Activated naive CD4-positive, alpha-beta T cell treated with anti-CD3 and anti-CD28 coated beads, Interleukin-2, amount 50 U/mL, for 16 hours (primary cell): ENCODE measurements at regions not wholly inside any gene's neighbourhood (a gene's known extent, or its start where the extent isn't known, plus 50 kb on each side); places are given as distances from the start of the nearest gene placed in this dataset.

Experiments used
- DNase-seq: peaks from one replicate; pipeline ENCODE4 v3.0.0-alpha.2; 2020

- no peak for DNase-seq
Observed at GRCh38 chr5:93158841-93159240, 422.2 kb downstream of the NR2F1-AS1 start.

DNA sequence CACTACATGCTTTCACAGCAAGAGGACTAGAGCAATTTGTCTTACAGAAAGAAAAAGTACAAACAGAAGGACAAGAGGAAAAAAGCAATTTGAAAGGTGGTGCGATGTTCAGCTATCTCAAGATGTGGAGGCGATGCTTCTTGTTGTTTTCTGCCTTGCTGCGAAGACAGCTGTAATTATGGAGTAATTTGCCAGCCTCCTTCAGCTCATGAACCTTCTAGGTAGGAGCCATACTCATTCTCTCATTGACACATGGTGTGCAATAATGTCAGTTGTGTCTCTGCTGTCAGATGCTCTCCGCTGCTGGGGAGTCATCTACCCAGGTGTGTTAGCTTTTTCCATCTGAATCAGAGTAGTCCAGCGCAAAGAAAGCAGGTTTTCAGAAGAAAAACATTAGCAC is 424.5 kb downstream of the NR2F1-AS1 start:
- DNase-seq, result no peak

GRCh38 chr5:93154535-93154934 is 426.5 kb downstream of the NR2F1-AS1 start:
- DNase-seq, result no peak

DNA sequence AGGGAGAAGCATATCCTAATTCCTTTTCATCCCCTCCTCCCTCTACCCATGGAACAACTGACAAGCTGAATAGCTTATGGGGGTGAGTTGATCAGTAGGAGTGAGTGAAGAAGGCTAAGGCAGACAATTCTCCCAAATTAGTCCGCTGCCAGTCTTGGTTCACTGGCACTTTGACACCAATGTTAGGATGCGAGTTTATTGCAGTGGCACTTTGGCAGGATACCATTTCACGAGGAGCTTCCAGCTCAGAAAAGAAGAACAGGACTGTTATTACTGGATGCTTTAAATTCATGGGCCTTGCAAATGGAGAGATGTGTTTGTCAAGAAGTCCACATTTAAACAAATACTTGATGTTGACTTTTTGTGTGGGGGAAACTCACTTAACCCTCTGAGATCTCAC is 427.6 kb downstream of the NR2F1-AS1 start:
- DNase-seq, result no peak

- no peak for DNase-seq
Observed at GRCh38 chr5:93151896-93152295, 429.1 kb downstream of the NR2F1-AS1 start.

DNA sequence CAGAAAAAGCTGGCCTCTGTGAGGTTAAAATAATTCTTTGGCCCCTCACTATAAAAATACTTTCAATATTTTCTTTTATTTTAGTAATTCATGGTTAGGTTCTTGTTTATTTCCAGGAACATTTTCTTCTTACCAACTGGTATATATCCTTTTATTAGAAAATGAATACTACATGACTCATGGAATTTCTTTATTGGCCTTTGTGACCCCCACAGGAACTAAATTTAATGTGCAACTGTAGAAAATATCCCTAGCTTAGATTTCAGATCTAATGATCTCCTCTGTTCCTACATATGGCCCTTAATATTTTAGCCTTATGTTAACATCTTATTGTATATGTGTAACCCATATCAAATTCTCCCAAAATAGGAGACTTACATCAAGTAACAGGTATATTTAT is 429.9 kb downstream of the NR2F1-AS1 start:
- no peak for DNase-seq

DNA sequence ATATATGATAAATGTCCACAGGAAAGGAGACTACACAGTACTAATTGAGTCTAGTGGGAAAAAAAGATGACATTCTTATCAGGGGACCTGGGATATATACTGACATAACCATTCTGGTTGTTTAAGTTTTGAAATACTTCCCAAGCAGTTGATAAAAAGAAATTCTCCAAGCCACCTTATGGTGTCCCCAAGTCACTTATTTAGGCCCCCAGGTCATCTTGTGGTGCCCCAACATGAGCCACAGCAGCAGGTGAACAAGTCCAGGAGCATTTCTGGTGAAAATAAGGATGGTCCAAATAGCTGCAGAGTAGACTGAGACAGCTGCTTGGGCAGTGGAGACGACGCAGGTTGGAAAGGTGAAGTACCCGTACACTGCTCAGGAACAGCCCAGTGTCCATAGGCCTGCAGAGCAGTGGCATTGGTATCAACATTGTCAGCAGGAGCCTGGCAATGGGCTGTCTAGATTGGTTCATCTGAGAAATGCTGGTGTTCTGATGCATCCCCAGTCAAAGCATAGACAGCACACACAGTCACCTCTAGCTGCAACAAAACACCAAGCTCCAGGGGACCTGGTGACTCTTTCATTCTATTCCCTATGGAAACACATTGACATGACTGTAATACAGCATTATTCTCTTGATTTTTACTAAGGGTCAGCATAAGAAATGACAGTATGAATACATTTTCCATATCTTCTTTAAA is 430.6 kb downstream of the NR2F1-AS1 start:
- no peak for DNase-seq

- DNase-seq, result no peak
Observed at GRCh38 chr5:93145767-93146166, 435.3 kb downstream of the NR2F1-AS1 start.

GRCh38 chr5:93145019-93145418 is 436.0 kb downstream of the NR2F1-AS1 start:
- DNase-seq, result no peak

- DNase-seq, result no peak
Observed at GRCh38 chr5:93141969-93142368, 439.1 kb downstream of the NR2F1-AS1 start.

DNA sequence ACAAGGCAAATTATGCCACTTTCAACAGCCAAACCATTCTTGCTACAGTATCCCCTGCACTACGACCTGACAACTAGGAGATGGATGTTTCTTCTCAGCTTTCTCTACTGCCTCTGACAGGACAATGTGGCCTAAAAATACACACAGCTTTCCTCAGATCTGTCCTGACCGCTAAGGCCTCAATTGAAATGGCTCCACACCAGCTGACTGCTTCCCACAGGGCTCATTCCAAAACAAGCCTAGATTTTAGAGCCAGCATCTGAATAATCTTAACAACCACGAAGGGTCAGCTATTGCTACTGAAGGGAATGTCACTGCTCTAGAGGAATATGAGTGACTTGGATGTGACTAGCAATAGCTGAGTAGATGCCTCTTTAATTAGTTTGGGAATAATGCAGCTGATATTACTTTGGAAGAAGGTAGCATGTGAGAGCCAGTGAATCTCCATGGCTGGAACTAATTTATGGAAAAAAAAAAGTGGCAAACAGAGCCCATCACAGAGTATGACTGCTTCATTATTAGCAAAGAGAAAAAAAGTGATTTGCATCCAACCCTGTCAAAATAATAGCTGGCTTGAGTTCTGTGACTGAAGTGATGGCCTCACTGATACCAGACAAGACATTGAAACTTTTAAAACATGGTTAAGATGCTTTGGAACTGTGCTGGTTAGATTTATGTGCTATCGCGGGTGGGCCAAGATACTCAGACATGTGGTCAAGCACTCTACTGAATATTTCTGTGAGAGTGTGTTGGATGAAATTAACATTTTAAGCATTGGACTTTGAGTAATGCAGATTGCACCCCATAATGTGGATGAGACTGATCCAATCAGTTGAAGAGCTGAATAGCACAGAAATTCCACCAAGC is 450.2 kb downstream of the NR2F1-AS1 start:
- no peak for DNase-seq

DNA sequence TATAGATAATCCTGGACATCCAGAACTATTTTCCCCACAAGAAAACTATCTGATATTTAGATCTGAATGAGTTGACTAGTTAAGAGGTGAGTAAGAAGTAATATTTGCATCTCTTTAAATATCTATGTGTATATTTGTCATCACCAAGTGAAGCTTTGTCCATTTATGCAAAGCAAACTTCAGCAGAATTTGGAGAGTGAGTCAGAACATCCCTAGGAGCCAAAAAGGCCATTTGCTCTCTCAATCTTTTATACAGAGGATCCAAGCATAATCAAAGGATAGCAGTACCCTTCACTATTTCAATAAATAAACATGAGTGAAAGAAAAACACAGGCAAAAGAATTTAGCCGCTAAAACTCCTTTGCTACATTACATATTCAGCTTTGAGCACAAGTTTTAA is 454.4 kb downstream of the NR2F1-AS1 start:
- no peak for DNase-seq

- no peak for DNase-seq
Observed at GRCh38 chr5:93123127-93123526, 457.9 kb downstream of the NR2F1-AS1 start.

- DNase-seq, result no peak
Observed at GRCh38 chr5:93122446-93122845, 458.6 kb downstream of the NR2F1-AS1 start.

GRCh38 chr5:93120771-93121170 is 460.2 kb downstream of the NR2F1-AS1 start:
- no peak for DNase-seq

DNA sequence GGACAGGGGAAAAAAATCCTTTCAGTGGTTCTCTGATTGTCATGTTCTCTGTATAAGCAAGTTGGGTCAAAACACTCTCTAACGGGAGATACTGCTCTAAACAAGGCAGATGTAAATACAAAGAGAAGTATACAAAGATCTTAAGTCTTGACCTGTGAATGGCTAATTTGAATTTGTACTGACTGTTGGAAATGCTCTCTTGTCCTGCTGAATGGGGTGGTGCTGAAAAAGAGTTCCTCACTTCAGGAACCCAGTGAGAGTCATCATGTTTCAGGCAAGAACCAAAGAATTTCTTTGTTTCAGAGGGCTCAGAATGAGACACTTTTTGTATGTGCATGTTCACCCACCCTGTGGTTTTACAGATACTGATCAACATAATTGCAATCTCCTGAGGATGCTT is 461.0 kb downstream of the NR2F1-AS1 start:
- DNase-seq, result no peak

GRCh38 chr5:93117751-93118531 is 463.1 kb downstream of the NR2F1-AS1 start:
- no peak for DNase-seq

- DNase-seq, result no peak
Observed at GRCh38 chr5:93107805-93108520, 473.1 kb downstream of the NR2F1-AS1 start.

GRCh38 chr5:93107141-93107540 is 473.9 kb downstream of the NR2F1-AS1 start:
- DNase-seq, result no peak

GRCh38 chr5:93101661-93102060 is 479.4 kb downstream of the NR2F1-AS1 start:
- no peak for DNase-seq

DNA sequence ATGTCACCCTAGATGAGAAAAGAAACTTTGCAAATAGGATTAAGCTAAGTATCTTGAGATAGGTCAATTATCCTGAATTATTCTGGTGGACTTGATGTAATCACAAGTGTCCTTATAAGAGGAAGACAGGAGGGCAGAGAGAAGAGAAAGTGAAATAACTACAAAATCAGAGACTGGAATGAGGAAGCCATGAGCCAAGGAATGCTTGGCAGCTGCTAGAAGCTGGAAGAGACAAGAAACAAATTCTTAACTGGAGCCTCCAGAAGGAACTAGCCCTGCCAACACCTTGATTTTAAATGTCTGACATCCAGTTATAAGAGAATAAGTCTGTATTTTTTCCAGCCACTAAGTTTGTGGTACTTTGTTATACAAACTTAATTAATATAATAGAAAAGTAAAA is 480.0 kb downstream of the NR2F1-AS1 start:
- no peak for DNase-seq

- no peak for DNase-seq
Observed at GRCh38 chr5:93100428-93100827, 480.6 kb downstream of the NR2F1-AS1 start.

DNA sequence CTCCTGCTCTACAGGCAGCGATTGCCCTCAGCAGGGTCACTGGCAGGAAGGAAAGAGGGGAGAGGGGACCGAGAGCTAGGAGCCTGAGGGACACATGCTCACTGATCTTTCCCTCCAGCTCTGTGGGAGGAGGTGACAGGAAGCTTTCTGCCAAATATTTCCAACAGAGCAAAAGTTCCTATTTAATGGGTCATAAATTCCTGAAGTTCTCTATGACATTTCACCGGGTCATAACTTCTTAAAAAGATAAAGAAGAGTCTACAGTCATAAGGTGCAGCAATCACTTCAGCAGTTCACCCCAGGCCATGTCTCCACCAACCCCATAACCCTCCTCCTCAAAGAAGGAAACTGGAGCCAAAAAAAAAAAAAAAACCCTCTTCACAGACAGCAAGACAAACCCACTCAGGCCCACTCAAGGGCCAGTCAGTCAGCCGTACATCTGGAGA is 481.1 kb downstream of the NR2F1-AS1 start:
- DNase-seq, result no peak
